NT2/D1 (cell line): ENCODE measurements at regions not wholly inside any gene's neighbourhood (a gene's known extent, or its start where the extent isn't known, plus 50 kb on each side); places are given as distances from the start of the nearest gene placed in this dataset.

Experiments
- YY1 ChIP-seq: IDR thresholded peaks from 2 replicates; pipeline ENCODE4 v1.6.1; 2011; ENCODE audit not compliant: insufficient read length, insufficient read depth
- ZNF274 ChIP-seq: IDR thresholded peaks from 2 replicates; pipeline ENCODE4 v1.6.1; 2011; ENCODE audit warnings: mild to moderate bottlenecking, low read depth, low read length

DNA sequence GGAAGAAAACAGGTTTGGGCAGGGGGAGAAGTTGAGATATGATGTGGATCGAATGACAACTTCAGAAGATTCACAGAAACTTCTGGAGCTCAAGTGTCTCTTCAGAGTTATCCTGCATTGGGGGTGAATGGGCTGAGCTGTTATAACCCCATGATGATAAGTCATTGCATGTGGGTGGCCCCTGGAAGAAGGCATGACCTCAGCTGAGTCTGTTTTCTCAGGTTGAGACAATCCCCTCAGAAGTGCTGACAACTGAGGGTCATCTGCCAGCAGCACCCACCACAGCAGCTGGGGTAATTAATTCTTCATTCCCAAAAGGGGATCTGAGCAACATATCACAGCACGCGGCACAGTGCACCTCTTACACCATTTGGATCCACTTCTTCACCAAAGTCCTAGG lies 138.6 kb upstream of the CAMK1G start:
- TF ChIP-seq YY1 (no peak), ZNF274 (no peak)
